T-helper 1 cell treated with Interleukin-12 subunit alpha and Interleukin-12 subunit beta and Interleukin-4 antibody, amounts not matched to agents 30 ng/mL and 1 ng/mL, for 36 hours (primary cell): ENCODE measurements at regions not wholly inside any gene's neighbourhood (a gene's known extent, or its start where the extent isn't known, plus 50 kb on each side); places are given as distances from the start of the nearest gene placed in this dataset.
"Not testable (repeated sequence)": the region's sequence is repeated elsewhere in the genome, so short reads cannot be mapped to it uniquely, and the experiment has no call there.

Experiments used
- intact Hi-C: fragments of 100-400 bp; cut with micrococcal nuclease; formaldehyde crosslinking; loops from one replicate; pipeline ENCODE4 v1.15.1; 2024

DNA sequence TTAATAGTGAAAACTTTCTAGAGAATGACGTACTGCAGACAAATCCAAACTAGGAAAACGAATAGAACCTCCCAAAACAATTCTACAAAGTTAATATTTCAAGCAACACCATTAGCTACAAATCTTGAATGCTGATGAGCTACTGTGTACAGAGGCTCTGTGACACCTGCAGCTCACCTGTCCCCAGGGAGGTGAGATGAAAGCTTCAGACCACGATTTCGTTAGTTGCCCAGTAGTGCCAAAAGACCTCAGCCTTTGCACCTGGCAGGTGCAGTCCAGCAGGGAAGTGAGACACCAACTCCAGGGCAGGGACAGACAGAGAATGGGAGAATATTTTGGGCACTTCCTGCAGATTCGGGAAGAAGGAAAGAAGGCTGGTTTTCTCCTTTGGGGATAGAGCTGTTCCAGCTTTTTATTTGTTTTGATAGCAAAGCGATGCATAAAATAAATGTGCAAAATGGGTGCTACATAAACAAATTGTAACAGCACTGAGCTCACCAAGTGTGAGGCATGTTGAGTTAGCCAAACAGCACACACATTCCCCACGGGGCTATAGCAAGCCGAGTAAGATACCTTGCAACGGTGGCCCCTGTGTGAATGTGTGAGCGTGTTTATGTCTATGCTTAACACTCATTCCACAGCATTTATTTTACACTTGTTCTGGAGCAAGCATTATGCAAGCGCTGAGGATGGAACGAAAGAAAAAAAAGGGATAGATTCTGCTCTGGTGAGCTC, 1024.8 kb upstream of the AUTS2 start:
- intact Hi-C loops = no loop called here

DNA sequence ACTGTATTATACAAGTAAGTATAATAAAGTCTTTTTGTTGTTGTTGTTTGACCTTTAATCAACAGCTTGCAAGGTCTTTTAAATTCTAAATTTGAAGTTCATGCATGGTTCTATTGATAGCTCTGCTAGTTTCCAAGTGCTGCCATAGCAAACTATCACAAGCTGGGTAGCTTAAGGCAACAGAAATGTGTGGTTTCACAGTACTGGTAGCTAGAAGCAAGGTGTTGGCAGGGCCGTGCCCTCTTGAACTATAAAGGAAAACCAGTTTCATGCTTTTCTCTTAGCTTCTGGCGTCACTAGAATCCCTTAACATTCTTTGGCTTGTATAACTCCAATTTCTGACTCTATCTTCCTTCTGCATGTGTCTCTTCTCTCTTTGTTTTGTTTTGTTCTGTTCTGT, 1021.9 kb upstream of the AUTS2 start:
- intact Hi-C loops = no loop called here

DNA sequence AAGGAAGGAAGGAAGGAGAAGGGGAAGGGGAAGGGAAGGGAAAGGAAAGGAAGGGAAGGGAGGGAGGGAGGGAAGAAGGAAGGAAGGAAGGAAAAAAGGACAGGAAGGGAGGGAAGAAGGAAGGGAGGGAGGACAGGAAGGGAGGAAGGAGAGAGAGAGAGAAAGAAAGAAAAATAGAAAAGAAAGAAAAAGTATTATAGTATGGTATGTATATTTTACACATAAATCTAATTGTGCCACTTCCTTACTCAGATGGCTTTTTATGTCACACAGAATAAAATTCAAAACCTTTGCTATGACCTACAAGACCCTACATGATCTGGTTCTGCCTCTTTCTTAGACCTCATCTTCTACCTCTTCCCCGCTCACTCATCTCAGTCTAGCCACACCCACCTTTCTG, 1016.9 kb upstream of the AUTS2 start:
- intact Hi-C loops = no loop called here

DNA sequence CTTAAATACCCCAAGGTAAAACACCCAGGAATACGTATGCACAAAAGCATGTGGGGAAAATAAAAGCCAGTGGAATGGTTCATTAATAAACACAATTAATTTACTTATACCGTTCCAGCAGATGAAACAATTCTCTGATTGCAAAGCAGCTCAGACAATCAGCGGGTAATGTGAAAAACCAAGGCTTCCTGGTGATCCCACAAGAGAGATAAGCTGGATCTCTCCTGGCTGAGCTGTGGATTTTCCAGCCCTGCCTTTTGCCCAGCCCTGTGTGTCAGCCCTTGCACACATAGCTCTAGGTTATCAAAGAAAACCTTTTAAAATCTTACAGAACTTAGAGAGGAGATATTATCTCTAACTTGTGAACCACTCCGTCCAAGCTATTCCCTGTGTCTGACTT, 1010.7 kb upstream of the AUTS2 start:
- intact Hi-C loops = no loop called here

DNA sequence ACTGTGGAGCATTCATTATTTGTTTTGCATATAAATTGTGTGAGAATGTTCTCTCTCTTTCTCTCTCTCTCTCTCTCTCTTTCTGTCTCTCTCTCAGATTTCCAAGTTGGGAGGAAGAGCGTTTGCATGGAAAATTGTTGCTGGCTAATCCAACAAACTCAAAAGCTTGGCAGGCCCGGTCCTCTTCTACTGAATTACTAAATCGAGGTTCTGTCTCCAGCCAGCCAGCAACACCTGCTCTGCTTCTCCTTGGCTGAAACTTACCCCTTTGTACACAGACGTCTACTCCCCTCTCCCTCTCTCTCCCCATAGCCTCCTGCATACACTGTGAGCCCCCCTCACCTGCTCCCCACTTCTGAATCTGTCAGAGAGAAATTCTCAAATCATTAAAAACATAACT, 996.4 kb upstream of the AUTS2 start:
- intact Hi-C loops = no loop called here

DNA sequence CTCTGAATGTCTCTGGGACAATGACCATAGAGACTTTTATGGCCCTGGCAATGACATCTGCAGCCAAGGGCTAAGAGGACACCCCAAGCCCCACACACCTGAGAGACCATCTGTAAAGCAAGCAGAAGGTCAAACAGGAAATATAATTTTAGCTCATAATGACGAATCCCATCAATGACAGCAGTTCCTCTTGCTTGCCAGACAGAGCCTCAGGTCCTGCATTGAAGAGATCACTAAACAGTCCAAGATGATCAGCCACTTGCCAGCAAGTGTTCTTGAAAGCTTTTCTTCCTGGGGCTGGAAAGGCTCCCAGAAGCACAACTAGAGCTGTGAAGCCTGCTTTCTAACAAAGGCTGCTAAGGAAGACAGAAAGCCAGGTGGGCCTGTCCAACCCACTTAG, 993.7 kb upstream of the AUTS2 start:
- intact Hi-C loops = no loop called here

DNA sequence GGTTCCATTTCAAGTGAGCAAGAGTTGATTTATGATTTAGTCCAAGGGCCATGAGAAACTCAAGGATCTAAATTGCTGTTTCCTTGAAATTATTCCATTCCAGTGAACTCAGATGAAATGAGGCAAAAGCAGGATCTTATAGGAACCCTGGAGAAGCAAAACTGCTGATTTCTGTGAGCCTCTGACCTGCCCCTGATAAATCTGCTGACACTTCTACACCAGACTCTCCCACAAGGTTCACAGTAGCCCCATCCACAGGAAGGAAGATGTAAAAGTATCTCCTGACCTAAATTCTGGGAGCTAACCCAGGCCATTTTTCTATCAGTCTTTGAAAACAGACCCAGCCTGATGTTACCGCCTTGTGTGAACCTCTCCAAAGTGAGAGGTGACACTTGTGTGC, 987.6 kb upstream of the AUTS2 start:
- intact Hi-C loops = no loop called here

DNA sequence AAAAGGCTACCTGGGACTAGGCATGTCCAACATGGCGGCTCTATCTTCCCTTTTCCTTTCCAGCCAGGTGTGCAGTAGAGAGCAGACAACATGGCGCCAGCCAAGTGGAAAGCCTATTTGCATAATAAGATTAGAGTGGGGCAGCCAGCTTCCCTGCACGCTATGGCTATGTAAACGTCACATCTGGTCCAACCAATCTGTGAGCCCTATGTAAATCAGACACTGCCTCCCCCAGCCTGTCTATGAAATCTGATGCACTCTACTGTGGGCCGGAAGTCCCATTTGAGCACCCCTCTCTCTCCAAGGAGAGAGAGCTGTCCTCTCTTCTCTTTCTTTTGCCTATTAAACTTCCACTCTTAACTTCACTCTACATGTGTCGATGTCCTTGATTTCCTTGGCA, 984.9 kb upstream of the AUTS2 start:
- intact Hi-C loops = no loop called here

DNA sequence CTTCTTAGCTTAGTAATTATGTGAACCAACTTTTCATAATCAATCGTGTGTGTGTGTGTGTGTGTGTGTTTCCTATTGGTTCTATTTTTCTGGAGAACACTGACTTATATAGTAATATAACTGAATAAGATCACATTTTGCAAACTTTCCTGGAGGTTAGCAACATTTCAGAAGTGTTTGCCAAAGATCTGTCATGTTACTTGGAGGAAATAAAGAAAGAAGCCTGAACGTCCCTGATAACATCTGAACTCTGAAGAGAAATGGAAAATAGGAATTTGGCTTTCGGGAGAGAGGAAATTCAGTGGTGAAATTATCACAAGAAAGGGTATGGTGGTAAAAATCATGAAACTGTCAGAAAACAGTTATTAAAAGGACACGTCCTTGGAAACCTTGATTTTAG, 984.4 kb upstream of the AUTS2 start:
- intact Hi-C loops = no loop called here

DNA sequence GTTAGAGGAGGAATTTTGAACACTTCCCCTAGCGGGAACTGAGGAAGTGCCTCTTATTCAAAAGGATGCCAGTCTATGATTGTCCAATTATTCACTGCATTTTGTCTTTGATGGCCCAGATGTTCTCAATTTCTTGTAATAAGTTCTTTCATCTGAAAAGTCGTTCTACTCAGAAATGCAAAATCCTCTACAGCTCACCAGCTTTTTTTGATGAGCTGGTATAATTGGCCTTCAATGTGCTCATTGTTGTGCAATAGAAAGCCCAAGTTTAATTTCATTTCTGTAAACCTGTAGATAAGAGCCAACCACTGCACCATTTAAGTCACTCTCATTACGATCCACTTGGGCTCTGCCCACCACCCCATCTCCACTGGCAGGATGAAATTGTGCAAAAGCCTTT, 978.7 kb upstream of the AUTS2 start:
- intact Hi-C loops = no loop called here

DNA sequence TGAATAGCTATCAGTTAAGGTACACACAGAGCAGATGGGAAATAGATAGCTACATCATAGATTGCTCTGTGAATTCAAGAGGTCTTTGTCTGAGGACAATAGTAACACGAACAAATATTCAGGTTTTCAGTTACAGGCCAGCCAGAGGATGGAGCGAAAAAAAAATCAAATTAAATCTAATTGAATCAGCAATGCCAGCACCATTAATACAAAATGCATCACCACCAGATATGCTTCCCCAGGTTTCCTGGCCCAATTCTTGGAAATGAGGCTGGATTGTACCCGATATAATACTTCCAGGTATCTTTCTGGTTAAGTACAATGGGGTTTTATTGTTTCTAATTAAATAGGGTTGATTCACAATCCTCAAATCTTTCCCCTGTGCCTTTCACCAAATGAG, 975.8 kb upstream of the AUTS2 start:
- intact Hi-C loops = no loop called here

DNA sequence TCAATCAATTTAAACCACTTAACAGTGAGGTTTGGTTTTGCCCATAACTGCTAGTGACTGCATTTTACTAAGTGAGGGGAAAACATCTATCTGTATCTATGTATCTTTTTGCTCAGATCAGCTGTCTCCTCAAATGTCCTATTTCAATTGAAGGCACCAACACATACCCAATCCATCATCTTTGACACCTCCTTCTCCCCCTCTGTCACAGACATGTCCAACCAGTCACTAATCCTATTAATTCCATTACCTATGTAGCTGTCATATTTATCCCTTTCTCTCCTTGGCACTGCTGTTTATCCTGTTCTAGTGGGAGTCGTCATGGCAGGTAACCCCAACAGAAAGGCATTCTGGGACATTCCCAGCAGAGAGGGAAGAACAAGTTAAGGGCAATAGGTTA, 975.2 kb upstream of the AUTS2 start:
- intact Hi-C loops = no loop called here

DNA sequence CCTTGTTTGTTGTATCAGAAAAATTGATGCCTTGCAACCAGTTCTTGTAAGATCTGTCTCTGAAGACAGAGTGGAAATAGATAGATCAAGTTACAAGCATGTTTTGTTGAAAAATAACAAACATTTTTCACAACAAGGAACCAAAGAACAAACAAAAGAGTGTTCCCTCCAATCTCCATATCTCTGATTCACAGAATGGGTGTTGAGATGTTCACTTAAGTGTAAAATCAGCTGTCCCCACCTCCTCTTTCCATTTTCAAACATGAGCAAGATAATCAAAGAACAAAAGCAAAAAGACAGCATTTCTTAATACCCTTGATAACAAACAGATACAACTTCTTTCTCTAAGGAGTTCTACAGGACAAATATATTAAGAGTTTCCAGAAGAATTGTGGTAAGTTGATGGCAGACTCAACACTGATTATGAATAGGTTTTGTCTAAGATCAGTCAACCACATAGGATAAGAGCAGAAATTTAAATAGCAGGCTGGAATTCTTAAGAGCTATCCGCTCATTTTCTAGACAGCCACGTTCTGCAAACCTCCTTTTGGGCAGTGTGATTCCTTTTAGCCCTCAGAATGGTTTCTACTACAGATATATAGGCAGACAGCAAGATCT, 970.9 kb upstream of the AUTS2 start:
- intact Hi-C loops = no loop called here

DNA sequence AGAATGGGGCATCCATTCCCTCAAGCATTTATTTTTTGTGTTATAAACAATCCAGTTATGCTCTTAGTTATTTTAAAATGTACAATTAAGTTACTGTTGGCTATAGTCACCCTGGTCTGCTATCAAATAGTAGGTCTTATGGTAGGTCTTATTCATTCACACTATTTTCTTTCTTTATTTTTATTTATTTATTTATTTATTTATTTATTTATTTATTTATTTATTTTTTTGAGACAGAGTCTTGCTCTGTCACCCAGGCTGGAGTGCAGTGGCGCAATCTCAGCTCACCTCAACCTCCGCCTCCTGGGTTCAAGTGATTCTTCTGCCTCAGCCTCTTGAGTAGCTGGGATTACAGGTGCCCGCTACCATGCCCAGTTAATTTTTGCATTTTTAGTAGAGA, 967.4 kb upstream of the AUTS2 start:
- intact Hi-C loops = not testable (repeated sequence)

DNA sequence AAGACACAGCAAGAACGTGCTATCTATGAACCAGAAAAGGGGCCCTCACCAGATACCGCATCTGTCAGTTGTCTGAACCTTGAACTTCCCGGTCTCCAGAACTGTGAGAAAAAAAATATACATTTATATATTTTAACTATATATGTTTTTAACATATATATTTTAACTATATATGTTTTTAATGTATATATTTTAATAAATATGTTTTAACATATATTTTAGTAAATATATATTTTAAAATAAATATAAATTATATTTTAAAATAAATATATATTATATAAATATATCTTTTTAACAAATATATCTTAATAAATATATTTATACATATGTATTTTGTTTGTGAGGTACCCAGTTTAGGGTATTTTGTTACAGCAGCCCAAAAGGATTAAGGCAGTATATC, 958.2 kb upstream of the AUTS2 start:
- intact Hi-C loops = no loop called here

DNA sequence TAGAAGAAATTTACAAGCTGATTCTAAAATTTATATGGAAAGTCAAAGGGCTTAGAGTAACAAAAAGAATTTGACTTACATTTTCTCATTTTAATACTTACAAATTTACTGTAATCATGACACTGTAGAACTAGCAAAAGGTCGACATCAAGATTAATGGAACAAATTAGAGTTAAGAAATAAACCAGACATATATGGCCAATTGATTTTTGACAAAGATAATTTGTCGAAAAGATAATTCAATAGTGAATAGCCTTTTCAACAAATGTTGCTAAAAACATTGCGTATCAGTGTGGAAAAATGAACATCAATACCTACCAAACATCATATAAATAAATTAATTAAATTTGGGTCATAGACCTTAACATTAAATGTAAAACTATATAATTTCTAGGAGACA, 955.5 kb upstream of the AUTS2 start:
- intact Hi-C loops = no loop called here

DNA sequence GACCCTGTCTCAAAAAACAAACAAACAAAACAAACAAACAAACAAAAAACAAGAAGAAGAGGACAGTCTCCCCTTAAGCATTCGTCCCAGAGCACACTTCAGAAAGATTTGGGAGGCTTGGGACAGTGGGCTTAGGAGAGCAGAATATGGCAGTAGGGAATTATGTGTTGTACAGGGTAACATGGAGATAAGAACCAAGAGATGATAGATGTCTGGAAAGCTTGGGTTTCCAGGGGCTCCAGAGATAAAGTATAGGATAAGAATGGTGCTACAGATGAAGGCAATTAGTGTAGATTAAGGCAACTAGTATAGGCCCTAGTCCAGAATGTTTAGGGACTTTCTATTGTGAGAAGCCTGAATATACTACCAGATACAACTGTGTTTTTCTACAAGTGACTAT, 934.9 kb upstream of the AUTS2 start:
- intact Hi-C loops = no loop called here

DNA sequence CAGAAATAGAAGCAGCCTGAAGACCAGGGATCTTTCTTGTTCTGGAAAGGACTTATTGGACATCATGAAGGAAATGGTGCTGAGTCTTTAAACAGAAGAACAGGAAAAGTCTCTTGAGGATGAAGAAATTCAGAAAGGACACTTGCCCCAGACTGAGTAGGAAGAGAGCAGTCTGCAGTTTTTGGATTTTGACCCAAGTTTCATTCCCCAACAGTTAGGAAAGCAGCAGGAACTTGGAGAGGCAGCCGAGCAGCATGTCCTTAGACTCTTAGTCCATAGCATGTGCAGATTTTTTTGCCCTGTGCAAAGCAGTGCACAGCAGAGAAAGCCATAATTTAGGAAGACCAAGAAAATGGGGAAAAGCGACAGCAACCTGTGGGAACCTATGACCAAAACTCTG, 927.2 kb upstream of the AUTS2 start:
- intact Hi-C loops = no loop called here

DNA sequence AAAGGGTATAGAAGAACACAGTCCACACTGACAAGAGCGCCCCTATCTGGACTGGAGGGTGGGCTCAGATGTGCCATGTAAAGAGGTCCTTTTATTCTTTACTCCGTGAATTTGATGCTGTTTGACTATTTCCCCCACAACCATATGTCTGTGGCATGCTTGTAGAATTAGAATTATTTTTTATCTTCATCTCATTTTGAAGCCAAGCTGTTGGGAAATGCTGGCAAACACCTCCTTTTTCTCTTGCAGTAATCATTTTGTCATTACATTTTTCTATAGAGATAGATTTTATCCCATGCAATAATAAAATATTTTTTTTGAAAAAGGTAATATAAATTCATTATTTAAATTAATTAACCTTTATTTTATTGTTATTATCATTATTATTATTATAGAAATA, 926.6 kb upstream of the AUTS2 start:
- intact Hi-C loops = no loop called here

DNA sequence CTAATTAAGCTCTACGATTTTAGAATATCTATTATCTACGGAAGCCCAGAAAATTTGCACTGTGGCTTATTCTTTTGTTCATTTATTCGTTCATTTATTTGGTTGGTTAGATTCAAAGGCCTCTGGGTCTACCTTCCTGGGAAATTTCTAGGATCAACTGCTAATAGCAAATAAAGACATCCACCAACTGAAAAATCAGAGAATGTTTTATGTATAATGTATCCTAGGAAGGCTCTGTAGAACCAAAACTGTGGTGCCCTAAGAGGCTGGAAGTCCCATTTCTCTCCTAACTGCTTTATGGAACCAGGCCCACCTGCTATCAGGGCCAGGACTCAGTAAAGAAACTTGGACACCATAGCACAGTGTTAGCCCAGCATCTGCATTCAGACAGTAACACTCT, 923.4 kb upstream of the AUTS2 start:
- intact Hi-C loops = no loop called here

DNA sequence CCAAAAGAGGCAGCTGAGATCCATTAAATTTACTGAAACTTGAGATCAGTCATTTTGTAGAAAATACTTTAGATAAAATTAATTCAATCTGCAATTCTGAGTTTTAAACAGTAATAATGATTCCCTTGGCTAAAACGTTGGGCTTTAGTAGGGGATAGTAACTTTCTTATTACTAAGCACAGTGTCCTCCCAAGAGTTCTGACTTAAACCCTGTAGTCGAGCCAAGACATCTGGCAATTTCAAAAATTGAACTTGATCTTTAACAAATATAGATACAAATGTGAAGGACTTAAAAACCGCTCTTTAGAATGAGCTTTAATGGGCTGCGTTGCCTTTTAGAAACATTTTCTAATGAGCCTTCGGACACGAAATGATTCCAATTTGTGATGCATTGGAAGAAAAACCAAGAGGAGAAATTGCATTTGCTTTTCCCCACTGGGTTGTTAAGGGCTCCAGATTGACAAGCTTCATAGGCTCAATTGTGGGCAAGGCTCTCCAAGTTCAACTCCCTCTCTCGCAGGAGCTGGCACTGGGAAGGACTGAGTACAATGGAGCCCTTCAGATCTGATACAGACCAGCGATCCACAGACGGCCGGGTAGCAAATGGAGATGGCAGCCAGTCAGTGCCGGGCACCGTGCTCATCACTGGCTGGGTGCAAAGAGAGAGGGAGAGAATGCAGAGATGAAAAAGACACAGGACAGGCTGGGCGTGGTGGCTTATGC, 921.3 kb upstream of the AUTS2 start:
- intact Hi-C loops = no loop called here

DNA sequence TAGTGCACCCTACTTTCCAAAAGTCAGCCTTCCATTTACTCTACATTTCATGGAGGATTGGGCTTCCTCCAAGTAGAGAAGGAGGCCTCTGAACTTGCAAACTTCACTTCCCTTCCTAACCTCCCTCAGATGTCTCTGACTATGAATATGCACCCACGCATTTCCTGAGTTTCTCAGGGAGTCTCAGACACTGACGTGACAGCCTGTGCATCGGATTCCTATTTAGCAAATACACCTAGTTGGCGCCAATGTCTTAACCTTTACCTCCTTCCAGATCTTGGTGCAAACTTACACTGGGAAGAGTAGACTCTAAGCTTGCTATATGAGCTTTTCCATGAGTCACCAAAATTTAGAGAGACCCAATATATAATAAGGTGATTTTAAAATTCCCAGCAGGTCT, 920.1 kb upstream of the AUTS2 start:
- intact Hi-C loops = no loop called here
